ENCODE measurements at regions not wholly inside any gene's neighbourhood (a gene's known extent, or its start where the extent isn't known, plus 50 kb on each side); places are given as distances from the start of the nearest gene placed in this dataset.
"Not testable (repeated sequence)": the region's sequence is repeated elsewhere in the genome, so short reads cannot be mapped to it uniquely, and the experiment has no call there.

GRCh38 chr7:48992816-48993215 lies 68.5 kb downstream of the CDC14C start:
- DNase-seq, result no peak

- DNase-seq, result no peak
Observed at GRCh38 chr7:49001610-49002033, 77.3 kb downstream of the CDC14C start.

GRCh38 chr7:49010717-49011116 lies 86.4 kb downstream of the CDC14C start:
- DNase-seq, result no peak

GRCh38 chr7:49014870-49015269 lies 90.5 kb downstream of the CDC14C start:
- no peak for DNase-seq

- DNase-seq, result no peak
Observed at GRCh38 chr7:49020145-49020544, 95.8 kb downstream of the CDC14C start.

GRCh38 chr7:49022448-49022847 lies 98.1 kb downstream of the CDC14C start:
- DNase-seq, result no peak

GRCh38 chr7:49023345-49024328 lies 99.3 kb downstream of the CDC14C start:
- no peak for DNase-seq

- DNase-seq, result no peak
Observed at GRCh38 chr7:49030221-49030620, 105.9 kb downstream of the CDC14C start.

GRCh38 chr7:49033140-49033539 lies 108.8 kb downstream of the CDC14C start:
- DNase-seq, result not testable (repeated sequence)

- DNase-seq, result no peak
Observed at GRCh38 chr7:49037346-49038210, 113.2 kb downstream of the CDC14C start.

- no peak for DNase-seq
Observed at GRCh38 chr7:49038821-49039358, 114.5 kb downstream of the CDC14C start.

- DNase-seq, result no peak
Observed at GRCh38 chr7:49060743-49061142, 136.4 kb downstream of the CDC14C start.

GRCh38 chr7:49074538-49074937 lies 150.2 kb downstream of the CDC14C start:
- no peak for DNase-seq

- DNase-seq, result no peak
Observed at GRCh38 chr7:49080896-49081475, 156.6 kb downstream of the CDC14C start.

- no peak for DNase-seq
Observed at GRCh38 chr7:49088017-49088416, 163.7 kb downstream of the CDC14C start.

GRCh38 chr7:49089717-49090116 lies 165.4 kb downstream of the CDC14C start:
- DNase-seq, result no peak

GRCh38 chr7:49091089-49091488 lies 166.7 kb downstream of the CDC14C start:
- DNase-seq, result no peak

GRCh38 chr7:49091519-49091918 lies 167.2 kb downstream of the CDC14C start:
- no peak for DNase-seq

GRCh38 chr7:49093218-49093617 lies 168.9 kb downstream of the CDC14C start:
- DNase-seq, result no peak

- DNase-seq, result no peak
Observed at GRCh38 chr7:49094866-49095265, 170.5 kb downstream of the CDC14C start.

- DNase-seq, result no peak
Observed at GRCh38 chr7:49099587-49100326, 175.4 kb downstream of the CDC14C start.

Measured in hippocampal formation (tissue), 2 donors.